IPS-20b (cell line): ENCODE measurements at regions not wholly inside any gene's neighbourhood (a gene's known extent, or its start where the extent isn't known, plus 50 kb on each side); places are given as distances from the start of the nearest gene placed in this dataset.
"Not testable (repeated sequence)": the region's sequence is repeated elsewhere in the genome, so short reads cannot be mapped to it uniquely, and the experiment has no call there.

Experiments
- H3K27ac ChIP-seq: one replicate; pipeline ENCODE4 v1.5.1; 2013; ENCODE audit warnings: low read length
- H3K27me3 ChIP-seq: 2 replicates; pipeline ENCODE4 v1.6.1; 2013; ENCODE audit warnings: mild to moderate bottlenecking, low read length, inconsistent platforms; ENCODE audit not compliant: insufficient read depth
- H3K36me3 ChIP-seq: 2 replicates; pipeline ENCODE4 v1.6.1; 2013; ENCODE audit warnings: low read depth, mild to moderate bottlenecking, inconsistent platforms, low read length, moderate library complexity; ENCODE audit not compliant: insufficient read depth
- H3K4me1 ChIP-seq: 2 replicates; pipeline ENCODE4 v1.6.1; 2013; ENCODE audit warnings: mild to moderate bottlenecking, control low read depth, inconsistent platforms, low read length, moderate library complexity; ENCODE audit not compliant: insufficient read depth
- H3K4me3 ChIP-seq: 2 replicates; pipeline ENCODE4 v1.5.1; 2013; ENCODE audit warnings: mild to moderate bottlenecking, low read length, inconsistent platforms
- H3K9ac ChIP-seq: 2 replicates; pipeline ENCODE4 v1.6.1; 2013; ENCODE audit warnings: low read depth, mild to moderate bottlenecking, inconsistent platforms, low read length, moderate library complexity
- H3K9me3 ChIP-seq: 2 replicates; pipeline ENCODE4 v1.6.1; 2013; ENCODE audit warnings: mild to moderate bottlenecking, low read depth, low read length, inconsistent platforms; ENCODE audit not compliant: insufficient read depth

- no peaks in the 10 kb centered on the region for H3K4me1 ChIP-seq
- no peak overlapping the region for H3K9ac ChIP-seq
- H3K27me3 ChIP-seq: no peaks in the 10 kb centered on the region
- H3K36me3 ChIP-seq: no peaks in the 10 kb centered on the region
- no peaks in the 10 kb centered on the region for H3K9me3 ChIP-seq
- no peak overlapping the region for H3K4me3 ChIP-seq
- no peak overlapping the region for H3K27ac ChIP-seq
Observed at GRCh38 chr14:84071061-84071460, 1458.9 kb upstream of the FLRT2 start.

DNA sequence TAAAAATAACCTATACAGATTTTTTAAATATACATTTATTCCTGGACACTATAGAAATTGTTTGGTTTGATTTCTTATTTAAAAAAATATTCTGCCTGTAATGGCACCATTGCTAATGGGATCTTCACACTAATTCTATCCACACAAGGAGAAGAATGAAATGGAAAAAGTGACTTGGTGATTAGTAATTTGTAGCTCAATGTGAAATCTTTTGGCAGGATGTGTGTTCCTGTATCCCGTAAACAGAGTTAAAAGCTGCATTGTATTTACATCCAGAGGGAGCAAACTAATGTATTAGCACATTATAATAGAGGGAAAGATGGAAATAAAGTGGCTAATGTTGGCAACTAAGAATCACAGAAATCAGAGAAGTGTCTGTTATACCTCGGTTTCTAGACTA lies 1455.3 kb upstream of the FLRT2 start:
- H3K4me3 ChIP-seq: no peak overlapping the region

GRCh38 chr14:84080944-84081343 lies 1449.0 kb upstream of the FLRT2 start:
- no peaks in the 10 kb centered on the region for H3K36me3 ChIP-seq
- H3K9ac ChIP-seq: no peak overlapping the region
- H3K27ac ChIP-seq: no peak overlapping the region
- H3K27me3 ChIP-seq: no peaks in the 10 kb centered on the region
- H3K9me3 ChIP-seq: no peaks in the 10 kb centered on the region
- H3K4me3 ChIP-seq: no peak overlapping the region
- no peaks in the 10 kb centered on the region for H3K4me1 ChIP-seq

More for the DNA sequence above, 1455.3 kb upstream of the FLRT2 start:
- H3K36me3 ChIP-seq: no peaks in the 10 kb centered on the region
- H3K27me3 ChIP-seq: no peaks in the 10 kb centered on the region
- no peaks in the 10 kb centered on the region for H3K9me3 ChIP-seq
- H3K9ac ChIP-seq: no peak overlapping the region
- H3K4me1 ChIP-seq: no peaks in the 10 kb centered on the region
- H3K27ac ChIP-seq: no peak overlapping the region

DNA sequence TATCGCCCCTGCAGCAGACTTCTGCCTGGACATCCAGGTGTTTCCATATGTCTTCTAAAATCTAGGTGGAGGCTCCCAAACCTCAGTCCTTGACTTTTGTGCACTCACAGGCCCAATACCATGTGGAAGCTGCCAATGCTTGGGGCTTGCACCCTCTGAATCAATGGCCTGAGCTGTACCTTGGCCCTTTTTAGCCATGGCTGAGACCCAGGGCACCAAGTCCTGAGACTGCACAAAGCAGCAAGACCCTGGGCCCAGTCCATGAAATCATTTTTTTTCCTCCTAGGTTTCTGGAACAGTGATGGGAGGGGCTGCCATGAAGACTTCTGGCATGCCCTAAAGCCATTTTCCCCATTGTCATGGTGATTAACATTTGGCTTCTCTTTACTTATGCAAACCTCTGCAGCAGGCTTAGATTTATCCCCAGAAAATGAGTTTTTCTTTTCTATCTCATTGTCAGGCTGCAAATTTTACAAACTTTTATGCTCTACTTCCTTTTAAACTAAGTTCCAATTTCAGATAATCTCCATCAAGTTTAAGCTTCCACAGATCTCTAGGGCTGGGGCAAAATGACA lies 1445.8 kb upstream of the FLRT2 start:
- Histone ChIP-seq H3K4me3 (no peak overlapping the region), H3K9me3 (no peaks in the 10 kb centered on the region), H3K4me1 (no peaks in the 10 kb centered on the region), H3K27me3 (no peaks in the 10 kb centered on the region), H3K36me3 (no peaks in the 10 kb centered on the region), H3K9ac (no peak overlapping the region), H3K27ac (no peak overlapping the region)

DNA sequence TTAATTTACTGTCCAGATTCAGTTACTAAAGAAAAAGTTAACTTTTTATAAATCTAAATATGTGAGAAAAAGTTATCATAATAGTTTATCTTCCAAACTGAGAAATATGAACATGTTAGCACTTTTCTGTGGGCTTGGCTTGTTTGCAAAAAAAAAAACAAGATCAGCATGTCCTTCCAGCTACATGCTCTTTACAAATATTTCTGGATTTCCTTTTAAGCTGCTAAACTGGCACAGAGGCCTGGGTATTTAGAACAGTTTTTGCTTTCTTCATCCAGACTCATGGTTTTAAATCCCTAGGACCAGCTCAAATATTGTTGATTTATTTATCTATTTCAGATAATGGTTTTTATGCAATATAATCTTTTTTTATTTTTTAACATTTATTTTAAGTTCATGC lies 1444.5 kb upstream of the FLRT2 start:
- Histone ChIP-seq H3K4me3 (no peak overlapping the region), H3K27ac (no peak overlapping the region), H3K9ac (no peak overlapping the region), H3K36me3 (no peaks in the 10 kb centered on the region), H3K9me3 (no peaks in the 10 kb centered on the region), H3K4me1 (no peaks in the 10 kb centered on the region), H3K27me3 (no peaks in the 10 kb centered on the region)

DNA sequence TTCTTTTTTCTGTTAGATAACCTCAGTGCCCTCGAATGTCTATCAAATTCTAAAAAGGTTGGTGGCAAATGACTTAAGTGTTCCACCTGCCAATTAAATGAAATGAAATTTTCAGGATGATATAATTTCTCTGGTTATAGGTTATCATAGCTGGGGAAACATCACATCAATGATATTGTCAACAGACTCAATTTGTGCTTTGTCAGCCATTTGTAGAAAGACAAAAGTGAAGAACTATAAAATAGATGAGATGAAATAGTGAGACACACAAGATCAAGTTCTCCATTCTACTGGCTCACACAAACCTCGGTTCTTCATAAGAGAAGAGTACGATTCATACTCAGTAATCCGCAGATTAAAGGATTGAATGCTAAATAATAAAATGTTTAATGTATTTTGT lies 1443.2 kb upstream of the FLRT2 start:
- Histone ChIP-seq H3K4me1 (no peaks in the 10 kb centered on the region), H3K9ac (no peak overlapping the region)

GRCh38 chr14:84087986-84088531 lies 1441.9 kb upstream of the FLRT2 start:
- no peak overlapping the region for H3K9ac ChIP-seq
- H3K27ac ChIP-seq: no peak overlapping the region
- no peaks in the 10 kb centered on the region for H3K27me3 ChIP-seq
- no peak overlapping the region for H3K4me3 ChIP-seq
- H3K4me1 ChIP-seq: no peaks in the 10 kb centered on the region
- no peaks in the 10 kb centered on the region for H3K9me3 ChIP-seq
- H3K36me3 ChIP-seq: no peaks in the 10 kb centered on the region

More for the DNA sequence above, 1443.2 kb upstream of the FLRT2 start:
- no peaks in the 10 kb centered on the region for H3K27me3 ChIP-seq
- H3K4me3 ChIP-seq: no peak overlapping the region
- no peaks in the 10 kb centered on the region for H3K9me3 ChIP-seq
- no peak overlapping the region for H3K27ac ChIP-seq
- H3K36me3 ChIP-seq: no peaks in the 10 kb centered on the region

DNA sequence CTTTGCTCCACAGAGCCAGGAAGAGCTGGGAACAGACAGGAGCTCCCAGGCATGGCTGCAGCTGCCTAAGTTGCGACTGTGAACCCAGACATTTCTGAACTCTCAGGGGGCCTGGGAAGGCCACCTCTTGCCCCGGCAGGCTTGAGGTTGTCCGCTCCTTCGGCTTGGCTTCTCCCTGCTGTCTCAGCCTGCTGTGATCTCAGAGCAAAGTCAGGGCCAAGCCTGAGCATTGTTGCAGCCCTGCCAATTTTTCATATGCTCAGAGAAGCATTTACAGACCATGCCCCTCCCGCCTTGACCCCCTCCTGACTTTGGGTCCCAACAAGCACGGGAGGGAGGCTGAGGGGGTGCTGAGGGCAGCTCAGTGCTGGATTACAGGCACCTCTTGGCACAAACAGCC lies 1439.1 kb upstream of the FLRT2 start:
- no peaks in the 10 kb centered on the region for H3K9me3 ChIP-seq
- H3K4me1 ChIP-seq: no peaks in the 10 kb centered on the region
- no peak overlapping the region for H3K9ac ChIP-seq
- no peak overlapping the region for H3K4me3 ChIP-seq
- H3K27ac ChIP-seq: no peak overlapping the region
- H3K36me3 ChIP-seq: no peaks in the 10 kb centered on the region
- no peaks in the 10 kb centered on the region for H3K27me3 ChIP-seq

DNA sequence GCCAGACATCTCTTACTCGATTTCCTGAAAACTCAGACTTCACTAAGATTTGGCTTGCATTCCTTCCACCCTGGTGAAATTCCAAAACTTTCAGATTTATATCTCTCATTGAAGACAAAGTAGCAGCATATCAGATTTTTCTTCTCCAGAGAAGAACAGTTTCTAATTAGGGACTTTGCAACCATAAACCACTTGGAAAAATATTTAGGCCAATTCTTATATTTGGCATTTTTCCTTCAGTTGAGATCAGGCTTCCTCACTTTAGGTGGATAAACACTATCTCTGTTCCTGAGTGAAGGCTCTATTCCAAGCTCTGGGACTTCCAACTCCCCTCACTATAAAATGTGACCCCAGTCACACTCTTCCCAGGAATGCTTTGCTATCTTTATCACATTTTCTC lies 1434.3 kb upstream of the FLRT2 start:
- Histone ChIP-seq H3K9me3 (no peaks in the 10 kb centered on the region), H3K4me1 (no peaks in the 10 kb centered on the region), H3K9ac (no peak overlapping the region), H3K27ac (no peak overlapping the region), H3K4me3 (no peak overlapping the region), H3K36me3 (no peaks in the 10 kb centered on the region), H3K27me3 (no peaks in the 10 kb centered on the region)

GRCh38 chr14:84098261-84098660 lies 1431.7 kb upstream of the FLRT2 start:
- Histone ChIP-seq H3K36me3 (no peaks in the 10 kb centered on the region), H3K4me1 (no peaks in the 10 kb centered on the region), H3K9me3 (peaks cover 5% of the 10 kb centered on the region; the same call in 1 of the 2 replicates), H3K27ac (no peak overlapping the region), H3K4me3 (no peak overlapping the region), H3K27me3 (no peaks in the 10 kb centered on the region), H3K9ac (no peak overlapping the region)

DNA sequence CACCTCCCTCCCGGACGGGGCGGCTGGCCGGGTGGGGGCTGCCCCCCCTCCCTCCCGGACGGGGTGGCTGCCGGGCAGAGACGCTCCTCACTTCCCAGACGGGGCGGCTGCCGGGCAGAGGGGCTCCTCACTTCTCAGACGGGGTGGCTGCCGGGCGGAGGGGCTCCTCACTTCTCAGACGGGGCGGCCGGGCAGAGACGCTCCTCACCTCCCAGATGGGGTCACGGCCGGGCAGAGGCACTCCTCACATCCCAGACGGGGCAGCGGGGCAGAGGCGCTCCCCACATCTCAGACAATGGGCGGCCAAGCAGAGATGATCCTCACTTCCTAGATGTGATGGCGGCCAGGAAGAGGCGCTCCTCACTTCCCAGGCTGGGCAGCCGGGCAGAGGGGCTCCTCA lies 1430.4 kb upstream of the FLRT2 start:
- H3K9me3 ChIP-seq: peaks cover 14% of the 10 kb centered on the region; the same call in 1 of the 2 replicates
- not testable (repeated sequence) for H3K4me3 ChIP-seq, H3K27me3 ChIP-seq, H3K4me1 ChIP-seq, H3K36me3 ChIP-seq, H3K9ac ChIP-seq, H3K27ac ChIP-seq

DNA sequence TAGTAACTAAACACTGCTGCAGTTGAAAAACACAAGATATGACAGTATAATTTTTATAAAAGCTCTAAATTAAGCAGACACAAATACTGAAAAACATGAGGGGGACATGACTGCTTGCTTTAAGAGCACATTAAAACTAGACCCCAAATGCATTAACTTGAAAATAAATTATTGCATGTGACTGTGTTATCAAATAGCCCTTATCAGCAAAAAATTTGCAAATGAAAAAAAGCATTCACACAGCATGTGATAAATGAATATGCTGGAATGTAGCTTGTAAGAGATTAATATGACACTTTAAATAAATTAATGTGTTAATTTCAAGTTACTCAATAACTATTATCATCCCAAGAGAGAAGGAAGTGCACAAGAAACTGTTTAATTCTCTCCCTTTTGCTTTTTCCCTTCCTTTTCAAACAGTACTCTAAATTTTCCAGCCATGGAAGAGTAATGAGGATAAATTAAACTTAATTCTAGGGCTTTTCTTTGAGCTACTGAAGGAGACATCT lies 1422.1 kb upstream of the FLRT2 start:
- peaks cover 13% of the 10 kb centered on the region; the same call in 1 of the 2 replicates for H3K9me3 ChIP-seq
- no peaks in the 10 kb centered on the region for H3K36me3 ChIP-seq
- no peaks in the 10 kb centered on the region for H3K4me1 ChIP-seq
- no peak overlapping the region for H3K27ac ChIP-seq
- H3K27me3 ChIP-seq: no peaks in the 10 kb centered on the region
- H3K4me3 ChIP-seq: no peak overlapping the region
- H3K9ac ChIP-seq: no peak overlapping the region
